HepG2 (cell line): ENCODE measurements at regions not wholly inside any gene's neighbourhood (a gene's known extent, or its start where the extent isn't known, plus 50 kb on each side); places are given as distances from the start of the nearest gene placed in this dataset.

Experiments
- FOXP4 ChIP-seq: sonication (generic); formaldehyde crosslinking; IDR thresholded peaks from 2 replicates; pipeline ENCODE4 v1.4.0; 2020; ENCODE audit warnings: missing genetic modification reagents
- ZBTB40 ChIP-seq, 2 experiments: fragments of 450-650 bp in 1 of 2; sonication (generic) in 1 of 2; formaldehyde crosslinking in 1 of 2; IDR thresholded peaks; 2 replicates each; pipeline versions ENCODE4 v1.6.1 to v1.8.0; 2016 to 2022; ENCODE audit warnings: antibody characterized with exemption in 1 of 2, mild to moderate bottlenecking in 1 of 2, missing genetic modification reagents in 1 of 2
- ZNF687 ChIP-seq: sonication (generic); formaldehyde crosslinking; IDR thresholded peaks from 2 replicates; pipeline ENCODE4 v1.5.1; 2020; ENCODE audit warnings: mild to moderate bottlenecking, missing genetic modification reagents, moderate library complexity

- TF ChIP-seq ZBTB40 (IDR thresholded peaks at IDR 0.05) = no peak
- TF ChIP-seq ZBTB40 (CRISPR knock-in tag; IDR thresholded peaks at IDR 0.05) = no peak
- peak; percentile 22; the same call in 1 of the 2 replicates for TF ChIP-seq ZNF687
- no peak for TF ChIP-seq FOXP4 (CRISPR knock-in tag)
- TF ChIP-seq, all 625 proteins: peak for 8
Measured at GRCh38 chr7:3179456-3179855, 121.6 kb upstream of the SDK1 start (continued).
